H1 (cell line): ENCODE measurements at regions not wholly inside any gene's neighbourhood (a gene's known extent, or its start where the extent isn't known, plus 50 kb on each side); places are given as distances from the start of the nearest gene placed in this dataset.

ENCODE experiments used
- CTCF ChIA-PET: fragments of 300-600 bp; sonication (Branson Sonifier 250); formaldehyde crosslinking; loops from one replicate; lab custom pipeline; 2021; ENCODE audit not compliant: partially characterized antibody; lab: Charles Lee
- POLR2A ChIA-PET: fragments of 300-600 bp; sonication (Branson Sonifier 250); formaldehyde crosslinking; loops from one replicate; lab custom pipeline; 2021; ENCODE audit warnings: inconsistent platforms; ENCODE audit not compliant: partially characterized antibody; lab: Charles Lee
- DNase-seq, 2 experiments: peaks; one replicate each; pipeline versions ENCODE4 v3.0.0 to v3.0.0-alpha.2; 2010 to 2022; ENCODE audit warnings: low spot score in 2 of 2, low read depth in 1 of 2, mixed read lengths in 1 of 2
- FAIRE-seq: peaks from 2 replicates; lab custom pipeline; 2011; peaks lifted over from hg19 to GRCh38; lab: Jason Lieb, UNC
- H2AFZ ChIP-seq: 2 replicates; pipeline ENCODE4 v1.8.1; 2012; ENCODE audit warnings: low read length, inconsistent platforms
- H2AK5ac ChIP-seq: 2 replicates; pipeline ENCODE4 v1.6.1; 2013; ENCODE audit warnings: low read depth, low read length
- H2BK120ac ChIP-seq: replicated peaks from 2 replicates; pipeline ENCODE3; 2013; ENCODE audit warnings: low read depth, low read length, inconsistent platforms
- H2BK12ac ChIP-seq: 2 replicates; pipeline ENCODE4 v1.6.1; 2013; ENCODE audit warnings: low read depth, low read length
- H2BK15ac ChIP-seq: 2 replicates; pipeline ENCODE4 v1.6.1; 2013; ENCODE audit warnings: low read length
- H2BK20ac ChIP-seq: 2 replicates; pipeline ENCODE4 v1.6.1; 2013; ENCODE audit warnings: low read length
- H2BK5ac ChIP-seq: 2 replicates; pipeline ENCODE4 v1.6.1; 2013; ENCODE audit warnings: low read depth, low read length
- H3K14ac ChIP-seq: 2 replicates; pipeline ENCODE4 v1.6.1; 2013; ENCODE audit warnings: inconsistent platforms; ENCODE audit not compliant: insufficient read length
- H3K18ac ChIP-seq: 2 replicates; pipeline ENCODE4 v1.6.1; 2013; ENCODE audit warnings: low read length; ENCODE audit errors: extremely low read depth
- H3K23ac ChIP-seq: 2 replicates; pipeline ENCODE4 v1.6.1; 2013; ENCODE audit warnings: inconsistent platforms; ENCODE audit not compliant: insufficient read length
- H3K23me2 ChIP-seq: 2 replicates; pipeline ENCODE4 v1.6.1; 2013; ENCODE audit warnings: low read depth, low read length
- H3K27ac ChIP-seq: 2 replicates; pipeline ENCODE4 v1.6.1; 2011; ENCODE audit warnings: low read depth, low read length, inconsistent platforms
- H3K27me3 ChIP-seq, 4 experiments: replicated peaks in 1 of 4; 1 replicate in 1 of 4; 2 replicates in 3 of 4; pipeline versions ENCODE4 v1.6.1 to v1.8.1; 2011 to 2013; ENCODE audit warnings: low read length in 3 of 4, mild to moderate bottlenecking in 3 of 4, inconsistent platforms in 2 of 4, mixed read lengths in 2 of 4, moderate library complexity in 1 of 4; ENCODE audit not compliant: control insufficient read depth in 3 of 4, insufficient read depth in 3 of 4; ENCODE audit errors: extremely low read depth in 1 of 4
- H3K36me3 ChIP-seq, 4 experiments: 2 replicates each; pipeline versions ENCODE4 v1.6.1 to v1.8.1; 2011 to 2013; ENCODE audit warnings: mild to moderate bottlenecking in 4 of 4, low read length in 3 of 4, moderate library complexity in 2 of 4, control low read depth in 1 of 4, inconsistent platforms in 1 of 4; ENCODE audit not compliant: insufficient read depth in 4 of 4, control insufficient read depth in 2 of 4
- H3K4ac ChIP-seq: replicated peaks from 2 replicates; pipeline ENCODE3; 2013; ENCODE audit warnings: low read length, low read depth, mixed read lengths, inconsistent platforms; ENCODE audit not compliant: insufficient read length
- H3K4me1 ChIP-seq, 4 experiments: replicated peaks in 1 of 4; 1 replicate in 1 of 4; 2 replicates in 3 of 4; pipeline versions ENCODE4 v1.6.1 to v1.8.1; 2011 to 2013; ENCODE audit warnings: low read length in 3 of 4, inconsistent platforms in 2 of 4, mixed read lengths in 1 of 4; ENCODE audit not compliant: insufficient read depth in 4 of 4, control insufficient read depth in 3 of 4
- H3K4me2 ChIP-seq, 2 experiments: 2 replicates each; pipeline versions ENCODE4 v1.6.1 to v1.8.1; 2011 to 2013; ENCODE audit warnings: low read depth in 2 of 2, low read length in 2 of 2, control low read depth in 1 of 2, inconsistent platforms in 1 of 2, mild to moderate bottlenecking in 1 of 2; ENCODE audit not compliant: insufficient read depth in 1 of 2
- H3K4me3 ChIP-seq, 4 experiments: fragments of 200-600, 300-600 bp in 1 of 4; sonication (generic), shearing (Covaris generic), sonication (Bioruptor Twin) in 1 of 4; 2 replicates each; pipeline versions ENCODE4 v1.5.1 to v1.8.1; 2011 to 2016; ENCODE audit warnings: low read length in 4 of 4, low read depth in 3 of 4, control low read depth in 2 of 4, inconsistent platforms in 2 of 4, mild to moderate bottlenecking in 2 of 4, mixed read lengths in 1 of 4, moderate library complexity in 1 of 4; ENCODE audit not compliant: insufficient read depth in 2 of 4; ENCODE audit errors: extremely low read depth in 1 of 4
- H3K56ac ChIP-seq: replicated peaks from 2 replicates; pipeline ENCODE3; 2013; ENCODE audit warnings: low read depth, mild to moderate bottlenecking, mixed read lengths, low read length, inconsistent platforms; ENCODE audit not compliant: insufficient read length
- H3K79me1 ChIP-seq: 2 replicates; pipeline ENCODE4 v1.6.1; 2013; ENCODE audit warnings: low read depth, low read length, control low read depth
- H3K79me2 ChIP-seq, 2 experiments: 2 replicates each; pipeline versions ENCODE4 v1.6.1 to v1.8.1; 2012 to 2013; ENCODE audit warnings: low read length in 2 of 2, mild to moderate bottlenecking in 2 of 2, inconsistent platforms in 1 of 2; ENCODE audit not compliant: insufficient read depth in 2 of 2, control insufficient read depth in 1 of 2
- H3K9ac ChIP-seq, 4 experiments: replicated peaks in 1 of 4; 1 replicate in 1 of 4; 2 replicates in 3 of 4; pipeline versions ENCODE4 v1.6.1 to v1.8.1; 2011 to 2013; ENCODE audit warnings: low read depth in 3 of 4, low read length in 3 of 4, control low read depth in 2 of 4, mild to moderate bottlenecking in 2 of 4, moderate library complexity in 2 of 4, inconsistent platforms in 1 of 4; ENCODE audit errors: extremely low read depth in 1 of 4
- H3K9me3 ChIP-seq, 2 experiments: 2 replicates each; pipeline versions ENCODE4 v1.6.1 to v1.8.1; 2012 to 2013; ENCODE audit warnings: mild to moderate bottlenecking in 2 of 2, moderate library complexity in 2 of 2, control low read depth in 1 of 2, inconsistent platforms in 1 of 2, low read depth in 1 of 2, low read length in 1 of 2, mixed read lengths in 1 of 2; ENCODE audit not compliant: insufficient read depth in 2 of 2
- H4K20me1 ChIP-seq, 2 experiments: replicated peaks in 1 of 2; 2 replicates each; pipeline versions ENCODE3 to v1.8.1; 2011 to 2013; ENCODE audit warnings: inconsistent platforms in 2 of 2, low read length in 2 of 2, mild to moderate bottlenecking in 1 of 2; ENCODE audit not compliant: insufficient read depth in 2 of 2, control insufficient read depth in 1 of 2
- H4K5ac ChIP-seq: 2 replicates; pipeline ENCODE4 v1.6.1; 2013; ENCODE audit warnings: low read length, low read depth, mixed read lengths, inconsistent platforms; ENCODE audit not compliant: insufficient read length
- H4K8ac ChIP-seq: 2 replicates; pipeline ENCODE4 v1.8.0; 2013; ENCODE audit warnings: mild to moderate bottlenecking, moderate library complexity, low read length, inconsistent platforms; ENCODE audit not compliant: insufficient read depth; ENCODE audit errors: extremely low read depth
- H4K91ac ChIP-seq: replicated peaks from 2 replicates; pipeline ENCODE3; 2013; ENCODE audit warnings: low read length, mixed read lengths, inconsistent platforms; ENCODE audit not compliant: insufficient read length
- RAD21 ChIP-seq, 2 experiments: IDR thresholded peaks in 1 of 2; conservative IDR thresholded peaks in 1 of 2; 2 replicates each; pipeline ENCODE4 v1.6.1; 2011; ENCODE audit warnings: low read depth in 2 of 2, low read length in 2 of 2, improper control_type of control experiment in 1 of 2, inconsistent platforms in 1 of 2, mild to moderate bottlenecking in 1 of 2, moderate library complexity in 1 of 2
- RBBP5 ChIP-seq: IDR thresholded peaks from 2 replicates; pipeline ENCODE4 v1.7.1; 2012; ENCODE audit warnings: low read depth, mild to moderate bottlenecking, inconsistent platforms, low read length, moderate library complexity, borderline replicate concordance
- SAP30 ChIP-seq: fragments of 300-600 bp; sonication (generic); IDR thresholded peaks from 2 replicates; pipeline ENCODE4 v1.7.1; 2012; ENCODE audit warnings: low read length, moderate library complexity, mild to moderate bottlenecking, inconsistent platforms; ENCODE audit not compliant: insufficient read depth, insufficient replicate concordance
- YY1 ChIP-seq: IDR thresholded peaks from 2 replicates; pipeline ENCODE4 v1.6.1; 2011; ENCODE audit warnings: low read depth, mild to moderate bottlenecking, low read length
- WGBS, 2 experiments: shearing (Covaris generic) in 1 of 2; methylation state at CpG; one replicate each; pipeline versions ENCODE4 v1.1.6 to v1.1.7; 2013 to 2015; ENCODE audit warnings: low lambda C conversion rate in 2 of 2, mixed read lengths in 2 of 2, inconsistent platforms in 1 of 2, low coverage in 1 of 2, missing lambda C conversion rate in 1 of 2; ENCODE audit not compliant: insufficient replicate concordance in 2 of 2, insufficient coverage in 1 of 2, insufficient read length in 1 of 2; ENCODE audit errors: extremely low coverage in 1 of 2, missing lambda C conversion rate in 1 of 2; 5-methylcytosine and 5-hydroxymethylcytosine counted together

DNA sequence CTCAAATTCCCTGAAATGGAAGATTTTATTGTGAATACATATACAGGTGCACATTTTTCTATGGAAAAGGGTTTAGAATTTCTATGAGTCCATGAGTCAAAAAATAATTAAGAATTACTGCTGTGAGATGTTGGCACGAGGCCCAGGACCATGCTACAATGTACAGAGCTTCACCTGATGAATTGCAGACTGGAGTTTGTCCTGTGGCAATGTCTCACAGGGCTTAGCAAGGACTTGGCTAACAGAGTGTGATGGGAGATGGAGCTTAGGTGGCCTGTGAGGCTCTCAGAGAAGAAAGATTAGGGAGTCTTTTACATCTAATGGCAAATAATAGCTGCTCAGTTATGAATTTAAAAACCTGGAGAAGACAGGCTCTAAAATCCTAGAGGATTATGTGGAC is 219.5 kb upstream of the CBLB start:
- Histone ChIP-seq H2BK5ac (no peak overlapping the region), H4K5ac (no peak overlapping the region), H3K9me3 (no peaks in the 10 kb centered on the region), H3K4me2 (no peak overlapping the region), H3K36me3 (no peaks in the 10 kb centered on the region), H2BK120ac (no peak overlapping the region), H2AFZ (no peak overlapping the region), H3K56ac (no peak overlapping the region), H2BK20ac (no peak overlapping the region), H2BK15ac (no peak overlapping the region), H3K23me2 (no peaks in the 10 kb centered on the region), H4K91ac (no peak overlapping the region), H3K9ac (no peak overlapping the region), H3K4me1 (no peaks in the 10 kb centered on the region), H3K4ac (no peak overlapping the region), H4K8ac (no peak overlapping the region), H4K20me1 (no peaks in the 10 kb centered on the region), H3K23ac (no peak overlapping the region), H3K14ac (no peak overlapping the region), H3K27ac (no peak overlapping the region), H2BK12ac (no peak overlapping the region), H2AK5ac (no peak overlapping the region), H3K4me3 (no peak overlapping the region), H3K27me3 (no peaks in the 10 kb centered on the region), H3K18ac (no peak overlapping the region), H3K79me1 (no peaks in the 10 kb centered on the region), H3K79me2 (no peaks in the 10 kb centered on the region)
- 82% methylated on average over 1 of the region's 1 CpG; no CpG with 5 or more reads in 1 of the 2 experiments for WGBS, 2 experiments
- CTCF ChIA-PET, result interaction anchor here (0.5 kb wide), 1 partner anchor 48 kb away, joined by 3 read pairs; no protein-coding TSS in a partner anchor
- POLR2A ChIA-PET, result no interaction called here
- TF ChIP-seq RBBP5, result no peak
- no peak for TF ChIP-seq SAP30
- TF ChIP-seq RAD21 (IDR thresholded peaks at IDR 0.05 in 1 of 2, conservative IDR thresholded peaks at IDR 0.05 in 1 of 2; ENCODE audit: low read depth in 2 of 2, low read length in 2 of 2), result no peak
- TF ChIP-seq YY1, result no peak
- no peak for DNase-seq
- no peak for FAIRE-seq
